ENCODE measurements at regions not wholly inside any gene's neighbourhood (a gene's known extent, or its start where the extent isn't known, plus 50 kb on each side); places are given as distances from the start of the nearest gene placed in this dataset.
"Not testable (repeated sequence)": the region's sequence is repeated elsewhere in the genome, so short reads cannot be mapped to it uniquely, and the experiment has no call there.

DNA sequence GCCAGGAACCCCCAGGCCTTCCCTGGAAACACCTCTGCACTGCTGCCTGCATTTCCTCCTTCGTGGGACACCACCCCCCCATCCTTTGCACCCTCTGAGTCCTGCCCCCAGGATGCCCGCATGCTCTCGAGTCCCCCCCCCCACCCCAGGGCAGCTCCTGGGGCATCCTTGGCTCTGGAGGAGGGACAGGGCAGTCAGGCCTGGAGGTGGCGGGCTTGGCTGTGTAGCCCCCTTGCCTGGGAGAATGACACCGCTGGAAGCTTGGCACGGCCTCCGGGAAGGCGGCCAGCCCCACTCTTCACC, 98.9 kb upstream of the GSE1 start:
- DNase-seq (ENCODE audit: low read depth in 2 of 2), result no peak

DNA sequence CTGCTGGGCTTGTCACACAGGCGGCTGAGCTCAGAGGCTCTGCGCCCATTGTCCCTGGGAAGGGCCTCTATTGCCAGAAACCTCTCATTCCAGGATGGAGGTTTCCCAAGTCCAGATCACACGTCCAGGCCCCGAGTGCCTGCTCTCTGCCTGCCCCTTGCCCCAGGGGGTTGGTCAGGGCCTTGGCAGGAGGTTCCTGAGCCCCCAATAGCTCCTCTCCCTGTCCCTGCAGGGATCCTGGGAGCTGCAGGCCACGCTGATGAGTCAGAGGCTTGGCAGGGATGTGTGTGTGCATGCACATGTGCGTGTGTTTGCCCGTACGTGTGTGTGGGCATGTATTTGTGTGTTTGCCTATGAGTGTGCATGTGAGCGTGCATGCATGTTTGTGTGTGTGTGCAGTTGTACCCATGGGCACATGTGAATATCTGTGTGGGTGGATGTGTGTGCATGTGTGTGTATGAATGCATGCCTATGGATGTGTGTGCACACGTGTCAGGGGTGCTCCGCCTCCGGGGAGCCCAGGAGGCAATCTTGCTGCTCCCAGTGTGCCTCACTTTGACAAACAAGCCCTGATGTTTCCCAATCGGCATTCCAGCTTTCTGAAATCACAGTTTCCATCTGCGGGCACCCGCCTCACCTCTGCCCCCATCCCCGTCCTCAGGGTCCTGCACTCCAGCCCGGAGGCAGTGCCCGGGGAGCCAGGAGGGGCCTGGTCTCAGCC, 98.4 kb upstream of the GSE1 start:
- peak; percentile 78 to 81 for DNase-seq (ENCODE audit: low read depth in 2 of 2)

DNA sequence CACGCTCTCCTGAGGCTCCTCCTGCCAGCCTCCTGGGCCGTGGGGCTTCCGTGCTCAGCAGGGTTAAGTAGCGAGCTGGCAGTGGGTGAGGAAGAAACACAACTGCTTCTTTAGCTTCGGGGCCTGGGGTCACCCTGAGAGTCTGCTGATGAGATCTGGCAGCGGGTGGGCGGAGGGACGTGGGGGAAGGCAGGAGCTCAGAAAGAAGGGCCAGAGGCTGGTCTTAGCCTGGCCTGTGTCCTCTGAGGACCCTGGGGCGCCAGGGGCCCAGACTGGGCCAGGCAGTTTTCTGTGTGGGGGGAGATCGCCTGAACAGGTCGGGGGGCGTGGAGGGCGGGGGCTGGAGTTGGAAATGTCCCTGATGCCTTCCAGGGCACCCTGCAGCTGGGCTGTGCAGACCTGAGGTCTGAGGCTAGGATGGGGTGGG, 97.8 kb upstream of the GSE1 start:
- no peak for DNase-seq (ENCODE audit: low read depth in 2 of 2)

DNA sequence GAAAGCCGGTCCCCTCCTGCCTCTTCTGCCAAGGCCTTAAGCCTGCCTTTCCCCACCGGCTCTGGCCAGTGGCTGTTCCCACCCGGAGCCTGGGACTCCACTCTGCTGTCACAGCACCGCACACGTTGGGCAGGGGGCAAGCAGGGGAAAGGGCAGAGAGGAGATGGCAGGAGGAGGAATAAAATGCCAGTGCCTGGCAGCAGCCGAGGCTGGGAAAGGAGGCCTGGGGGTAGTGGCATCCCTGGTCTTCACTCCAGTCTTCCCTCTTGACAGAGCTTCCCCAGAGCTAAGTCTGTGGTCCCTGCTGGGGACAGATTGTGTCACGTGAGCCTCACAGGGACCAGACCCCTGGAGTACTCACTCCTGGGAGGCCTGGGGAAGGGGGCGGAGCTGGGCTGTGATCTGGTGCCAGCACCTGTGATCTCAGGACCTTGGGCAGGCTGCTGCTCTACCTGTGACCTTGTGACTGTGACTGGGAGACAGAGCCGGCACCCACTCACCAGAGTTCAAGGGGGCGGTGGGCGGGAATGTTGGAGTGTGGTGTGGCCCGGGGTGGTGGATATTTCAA, 97.2 kb upstream of the GSE1 start:
- DNase-seq (ENCODE audit: low read depth in 2 of 2), result no peak

DNA sequence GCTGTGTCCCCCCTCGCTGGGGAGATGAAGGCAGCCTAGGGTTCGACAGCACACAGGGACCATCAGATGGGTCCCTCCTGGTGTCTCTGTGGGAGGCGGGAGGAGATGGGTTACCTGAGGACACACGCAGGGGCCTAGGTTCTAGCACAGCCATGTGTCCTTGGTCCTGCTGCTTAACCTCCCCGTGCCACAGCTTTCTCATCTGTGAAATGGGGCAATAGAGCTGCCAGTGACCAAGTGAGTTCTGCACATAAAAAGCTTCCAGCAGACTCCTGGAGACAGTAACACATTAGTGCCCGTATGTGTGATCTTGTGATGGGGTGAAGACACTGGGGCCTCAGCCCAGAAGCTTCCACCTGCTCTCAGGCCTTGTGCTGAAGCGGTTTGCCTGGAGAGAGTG, 96.0 kb upstream of the GSE1 start:
- no peak for DNase-seq (ENCODE audit: low read depth in 2 of 2)

DNA sequence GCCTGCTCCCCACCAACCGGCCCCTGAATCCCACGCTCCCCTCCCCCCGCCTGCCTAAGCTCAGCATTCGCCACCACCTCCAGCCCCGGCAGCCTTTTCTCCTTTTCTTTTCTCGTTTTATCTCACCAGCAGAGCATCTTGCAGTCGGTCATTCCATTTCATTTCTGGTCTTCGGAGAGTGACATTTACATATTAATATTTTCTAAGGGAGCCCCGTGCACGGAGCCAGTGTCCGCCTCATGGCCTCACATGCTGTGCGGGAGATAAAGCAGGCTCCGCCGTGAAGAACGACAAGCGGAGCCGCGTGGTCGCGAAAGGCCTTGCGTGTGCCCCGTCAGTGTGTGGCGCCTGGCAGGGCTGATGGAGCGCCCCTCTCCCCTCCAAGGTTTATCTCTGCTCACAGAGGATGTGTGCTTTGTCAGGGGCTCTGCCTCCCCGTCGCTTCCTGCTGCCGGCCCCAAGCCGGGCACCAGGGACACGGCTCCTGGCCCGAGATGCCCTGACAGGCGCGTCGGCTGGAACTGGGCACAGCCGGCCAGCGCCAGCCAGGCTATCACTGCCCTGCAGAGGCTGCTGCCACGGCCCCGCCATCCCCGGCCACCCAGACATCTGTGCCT, 95.5 kb upstream of the GSE1 start:
- no peak for DNase-seq (ENCODE audit: low read depth in 2 of 2)

DNA sequence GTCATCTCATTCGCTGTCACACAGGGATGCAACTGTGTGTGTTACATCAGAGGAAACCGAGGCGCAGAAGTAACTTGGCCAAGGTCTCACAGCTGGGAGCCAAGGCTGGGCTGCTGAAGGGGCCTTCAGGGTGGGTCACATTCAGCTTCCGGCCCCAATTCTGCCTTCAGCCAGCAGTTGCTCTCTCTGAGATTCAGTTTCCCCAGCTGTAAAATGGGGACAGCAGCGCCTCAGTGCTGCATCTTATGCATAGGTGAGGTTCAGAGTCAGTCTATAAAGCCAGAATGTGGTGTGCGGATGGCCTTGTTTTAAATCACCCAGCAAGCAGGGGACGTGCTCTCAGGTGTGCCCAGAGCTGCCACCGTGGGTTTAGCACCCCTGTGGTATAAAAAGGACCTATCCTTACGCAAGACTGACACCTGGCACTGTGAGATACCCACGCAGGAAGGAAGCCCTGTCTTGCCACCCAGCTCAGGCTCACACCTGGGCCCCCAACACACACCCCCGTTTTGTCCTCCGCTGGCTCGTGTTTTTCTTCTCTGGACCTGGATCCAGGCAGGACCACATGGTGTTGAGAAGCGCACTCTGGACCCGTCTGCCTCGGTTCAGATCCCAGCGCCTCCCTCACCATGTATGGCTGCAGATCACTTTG, 94.6 kb upstream of the GSE1 start:
- no peak for DNase-seq (ENCODE audit: low read depth in 2 of 2)

DNA sequence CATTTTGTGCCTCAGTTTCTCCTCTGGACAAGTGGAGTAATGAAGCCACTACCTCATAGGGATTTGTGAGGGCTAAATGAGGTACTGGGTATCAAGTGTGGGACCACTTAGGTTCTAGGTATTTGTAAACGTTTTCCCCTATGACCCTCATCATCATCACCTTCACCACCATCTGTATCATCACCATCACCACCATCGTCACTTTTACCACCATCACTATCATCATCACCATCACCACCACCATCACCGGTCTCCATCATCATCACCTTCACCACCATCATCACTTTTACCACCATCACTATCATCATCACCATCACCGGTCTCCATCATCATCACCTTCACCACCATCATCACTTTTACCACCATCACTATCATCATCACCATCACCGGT, 94.1 kb upstream of the GSE1 start:
- DNase-seq (ENCODE audit: low read depth in 2 of 2), result not testable (repeated sequence)

DNA sequence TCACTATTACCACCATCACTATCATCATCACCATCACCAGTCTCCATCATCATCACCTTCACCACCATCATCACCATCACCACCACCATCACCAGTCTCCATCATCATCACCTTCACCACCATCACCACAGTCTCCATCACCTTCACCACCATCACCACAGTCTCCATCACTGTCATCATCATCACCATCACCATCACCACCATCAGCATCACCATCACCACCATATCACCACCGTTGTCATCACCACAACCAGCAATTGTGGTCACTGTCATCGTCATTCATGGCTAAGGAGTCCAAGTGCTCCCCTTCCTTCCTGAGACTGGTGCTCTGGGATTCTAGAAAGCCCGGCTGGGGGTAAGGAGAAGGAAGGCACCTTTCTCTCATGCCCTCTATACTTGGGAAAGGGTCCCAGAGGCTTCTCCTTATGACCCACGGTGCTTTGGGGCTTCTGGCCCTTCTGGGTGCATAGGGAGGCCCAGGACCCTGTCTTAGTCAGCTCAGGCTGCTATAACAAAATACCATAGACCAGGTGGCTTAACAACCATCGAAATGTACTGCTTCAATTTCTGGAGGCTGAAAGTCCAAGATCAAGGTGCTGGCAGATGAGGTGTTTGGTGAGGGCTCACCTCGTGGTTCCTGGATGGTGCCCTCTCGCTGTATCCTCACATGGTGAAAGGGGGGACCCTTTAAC, 93.4 kb upstream of the GSE1 start:
- no peak for DNase-seq (ENCODE audit: low read depth in 2 of 2)

DNA sequence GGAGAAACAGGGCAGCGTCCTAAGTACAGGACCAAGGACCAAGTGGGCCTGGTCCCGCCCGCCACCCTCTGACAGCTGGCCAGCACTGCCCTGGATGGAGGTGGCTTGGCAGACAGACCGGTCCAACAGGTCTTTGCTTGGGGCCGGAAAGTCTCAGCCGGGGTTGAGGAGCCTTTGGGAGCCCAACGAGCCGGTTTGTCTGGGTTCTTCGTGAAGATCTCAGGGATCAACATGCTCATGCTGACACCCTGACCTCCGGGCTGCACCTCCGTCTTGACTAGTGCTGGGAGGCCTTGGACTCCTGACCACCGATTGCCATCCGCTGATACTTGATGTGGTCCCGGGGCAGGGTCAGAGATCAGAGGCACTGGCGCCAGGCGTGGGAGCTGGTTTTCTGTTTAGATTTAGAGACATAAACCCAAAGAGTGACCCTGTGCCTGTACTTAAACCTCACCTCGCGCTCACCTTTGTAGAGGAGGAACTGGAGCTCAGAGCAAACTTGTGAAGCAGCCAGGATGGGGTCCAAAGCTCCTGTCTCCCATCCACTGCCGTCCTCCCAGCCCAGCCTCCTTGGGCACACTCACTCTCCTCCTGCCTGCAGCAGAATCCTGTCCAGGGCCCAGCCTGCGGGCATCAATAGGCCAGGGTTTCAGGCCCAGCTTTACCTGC, 92.1 kb upstream of the GSE1 start:
- no peak for DNase-seq (ENCODE audit: low read depth in 2 of 2)

DNA sequence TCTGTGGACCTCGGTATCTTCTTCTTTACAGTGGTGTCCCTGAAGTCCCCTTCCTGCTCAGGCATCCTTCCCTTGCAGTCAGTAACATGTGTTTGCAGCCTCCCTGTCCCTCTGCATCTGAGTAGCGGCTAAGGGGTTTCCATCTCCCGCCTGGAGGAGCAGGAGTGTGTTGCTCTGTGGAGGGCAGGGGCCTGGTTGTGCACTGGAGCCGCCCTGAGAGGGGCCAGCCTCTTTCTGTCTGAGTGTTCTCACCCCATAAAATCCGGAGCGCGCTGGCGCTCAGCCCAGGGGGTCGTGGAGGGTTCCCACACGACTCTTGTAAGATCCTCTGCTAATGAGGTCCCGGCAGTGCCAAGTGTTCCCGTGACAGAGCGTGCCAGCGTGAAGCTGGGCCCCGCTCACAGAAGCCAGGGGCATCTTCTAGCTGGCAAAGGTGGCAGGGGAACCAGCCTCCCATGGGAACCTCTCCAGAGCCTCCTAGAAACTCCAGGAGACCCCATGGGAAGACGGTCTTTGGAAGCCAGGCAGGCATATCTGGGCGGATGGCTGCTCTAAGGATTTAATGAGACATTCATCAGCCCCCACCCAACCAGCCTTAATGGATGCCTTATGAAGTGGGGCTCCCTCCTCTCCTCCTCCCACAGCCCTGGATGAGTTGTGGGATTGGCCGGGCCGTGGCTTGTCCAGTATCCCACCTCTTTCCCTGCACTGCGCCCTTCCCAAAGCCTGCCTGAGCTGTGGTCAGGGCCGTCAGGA, 91.4 kb upstream of the GSE1 start:
- DNase-seq (ENCODE audit: low read depth in 2 of 2), result no peak

DNA sequence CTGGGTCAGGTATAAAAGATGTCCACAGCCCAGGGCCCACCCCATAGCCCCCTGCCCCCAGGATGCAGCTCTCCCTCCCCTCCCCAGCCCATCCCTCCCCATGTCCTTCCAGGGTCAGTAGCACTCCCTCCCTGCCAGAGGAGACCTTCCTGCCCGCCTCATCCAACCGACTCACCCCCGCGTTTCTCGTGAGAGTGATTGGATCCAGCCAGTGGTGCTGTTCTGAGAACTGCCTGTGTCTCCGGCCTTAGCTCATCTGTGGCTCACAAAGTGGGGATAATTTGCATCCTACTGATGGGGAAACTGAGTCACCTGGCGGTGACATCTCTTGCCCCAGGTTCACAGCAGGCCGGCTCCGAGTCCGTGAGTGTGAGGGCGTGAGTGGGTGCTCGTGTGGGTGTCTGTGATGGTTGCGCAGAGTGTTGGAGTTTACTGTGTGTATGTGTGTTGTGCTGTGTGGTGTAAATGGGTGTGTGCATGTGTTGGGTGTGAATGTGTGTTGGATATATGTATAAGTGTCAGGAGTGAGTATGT, 90.7 kb upstream of the GSE1 start:
- DNase-seq (ENCODE audit: low read depth in 2 of 2), result no peak

DNA sequence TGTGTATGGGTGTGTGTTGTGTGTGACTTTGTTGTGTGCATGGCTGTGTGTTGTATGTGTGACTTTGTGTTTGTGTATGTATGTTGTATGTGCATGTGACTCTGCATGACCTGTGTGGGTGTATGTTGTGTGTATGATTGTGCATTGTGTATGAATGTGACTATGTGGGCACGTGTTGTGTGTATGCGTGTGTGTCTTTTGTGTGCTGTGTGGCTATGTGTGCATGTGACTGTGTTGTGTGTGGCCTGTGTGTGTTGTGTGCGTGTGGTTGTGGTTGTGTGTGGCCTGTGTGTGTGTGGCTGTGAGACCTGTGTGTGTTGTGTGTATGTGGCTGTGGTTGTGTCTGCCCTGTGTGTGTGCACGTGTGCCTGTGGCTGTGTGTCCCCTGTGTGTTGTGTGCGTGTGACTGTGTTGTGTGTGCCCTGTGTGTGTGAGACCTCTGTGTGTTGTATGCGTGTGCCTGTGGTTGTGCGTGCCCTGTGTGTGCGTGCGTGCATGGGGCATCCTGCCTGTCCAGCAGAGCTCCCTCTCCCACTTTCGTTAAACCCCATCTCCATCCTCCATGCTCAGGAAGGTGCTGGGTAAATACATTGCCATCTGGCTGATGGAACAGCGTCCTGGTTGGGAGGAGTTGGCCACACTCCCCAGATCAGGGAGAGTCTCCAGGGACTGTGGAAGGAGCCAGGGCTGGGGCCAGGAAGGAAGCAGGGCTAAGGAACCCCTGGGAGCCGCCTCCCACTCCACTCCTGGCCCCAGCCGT, 90.1 kb upstream of the GSE1 start:
- DNase-seq (ENCODE audit: low read depth in 2 of 2), result peak in 1 of 2 experiments; percentile 31

DNA sequence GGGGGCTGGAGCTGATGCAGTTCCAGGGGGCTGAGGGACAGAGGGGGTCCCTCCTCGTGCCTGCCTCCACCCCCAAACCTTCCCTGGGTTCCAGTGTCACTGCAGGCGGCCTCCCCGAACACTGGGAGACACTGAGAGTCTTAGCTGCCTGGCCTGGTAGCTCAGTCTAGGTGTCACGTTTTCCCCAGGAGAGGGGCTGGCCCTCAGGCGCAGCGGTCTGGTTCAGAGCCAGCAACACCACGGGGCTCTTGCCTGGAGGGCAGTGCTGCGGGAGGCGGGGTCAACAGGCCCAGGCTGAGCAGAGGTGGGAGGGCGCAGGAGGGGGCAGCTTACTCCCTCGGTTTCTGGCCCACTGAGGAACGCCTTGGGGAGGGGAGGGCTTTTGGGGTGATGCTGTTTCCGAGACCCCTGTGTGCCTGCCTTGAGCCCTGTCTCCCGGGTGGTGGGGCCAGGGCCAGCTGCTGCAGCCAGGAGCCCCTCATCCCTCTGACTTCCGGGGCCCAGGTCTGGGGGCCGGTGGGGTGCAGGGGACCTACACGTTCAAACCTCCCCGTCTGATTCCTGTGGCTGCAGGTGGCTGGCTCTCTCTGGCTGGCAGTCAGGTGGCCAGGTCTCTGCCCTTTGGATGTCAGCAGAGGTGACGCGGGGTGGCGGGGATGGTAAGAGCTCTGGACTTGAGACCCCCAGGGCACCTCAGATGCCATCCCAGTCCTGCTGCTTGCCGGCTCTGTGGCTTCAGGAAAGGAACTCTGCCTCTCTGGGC, 89.3 kb upstream of the GSE1 start:
- DNase-seq (ENCODE audit: low read depth in 2 of 2), result no peak

DNA sequence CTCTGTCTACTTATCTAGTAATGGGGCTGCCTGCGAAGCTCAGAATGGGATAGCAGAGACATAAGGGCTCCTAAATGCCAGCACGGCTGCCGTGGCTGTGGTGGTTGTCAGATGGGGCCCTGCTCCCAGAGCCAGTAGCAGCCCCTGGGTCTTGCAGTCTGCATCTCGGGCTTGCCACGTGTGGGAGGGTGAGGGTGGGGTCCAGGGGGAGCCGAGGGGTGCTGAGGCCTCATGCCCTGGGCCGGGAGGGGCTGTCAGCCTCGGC, 88.8 kb upstream of the GSE1 start:
- no peak for DNase-seq (ENCODE audit: low read depth in 2 of 2)

DNA sequence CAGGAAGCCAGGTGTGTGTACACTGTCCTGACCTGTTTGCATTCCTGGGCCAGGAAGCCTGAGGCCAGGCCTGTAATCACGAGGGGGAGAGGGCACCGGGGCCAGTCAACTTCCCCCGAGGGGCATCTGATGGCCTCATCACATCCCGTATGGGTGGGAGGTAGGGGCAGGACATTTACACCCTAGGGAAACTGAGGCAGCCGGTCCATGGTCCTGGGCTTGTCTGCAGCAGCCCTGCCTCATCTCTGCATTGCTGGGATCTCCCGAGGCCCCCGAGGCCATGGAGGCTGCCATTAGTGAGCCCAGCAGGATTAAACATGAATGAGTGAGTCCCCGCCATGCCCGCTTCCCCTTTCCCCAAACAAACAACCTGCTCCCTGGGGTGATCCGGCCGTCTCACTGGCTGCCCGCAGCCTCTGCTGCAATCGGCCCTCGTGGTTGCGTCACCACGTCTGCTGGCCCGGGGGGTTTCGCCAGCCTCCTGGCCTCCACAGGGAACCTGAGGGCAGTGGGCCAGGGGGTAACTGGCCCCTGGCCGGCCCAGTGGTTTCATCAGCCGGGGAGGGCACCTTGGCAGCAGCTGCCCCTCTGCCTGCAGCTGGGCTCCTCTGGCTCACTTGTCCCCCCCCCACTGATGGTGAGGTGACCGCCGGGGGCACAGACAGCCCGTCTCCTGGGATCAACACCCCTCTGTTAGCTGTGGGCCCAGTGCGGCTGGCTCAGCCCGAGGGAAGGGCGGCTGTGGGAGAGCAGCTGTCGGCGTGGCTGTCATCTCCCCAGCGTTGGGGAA, 88.3 kb upstream of the GSE1 start:
- DNase-seq (ENCODE audit: low read depth in 2 of 2), result no peak

DNA sequence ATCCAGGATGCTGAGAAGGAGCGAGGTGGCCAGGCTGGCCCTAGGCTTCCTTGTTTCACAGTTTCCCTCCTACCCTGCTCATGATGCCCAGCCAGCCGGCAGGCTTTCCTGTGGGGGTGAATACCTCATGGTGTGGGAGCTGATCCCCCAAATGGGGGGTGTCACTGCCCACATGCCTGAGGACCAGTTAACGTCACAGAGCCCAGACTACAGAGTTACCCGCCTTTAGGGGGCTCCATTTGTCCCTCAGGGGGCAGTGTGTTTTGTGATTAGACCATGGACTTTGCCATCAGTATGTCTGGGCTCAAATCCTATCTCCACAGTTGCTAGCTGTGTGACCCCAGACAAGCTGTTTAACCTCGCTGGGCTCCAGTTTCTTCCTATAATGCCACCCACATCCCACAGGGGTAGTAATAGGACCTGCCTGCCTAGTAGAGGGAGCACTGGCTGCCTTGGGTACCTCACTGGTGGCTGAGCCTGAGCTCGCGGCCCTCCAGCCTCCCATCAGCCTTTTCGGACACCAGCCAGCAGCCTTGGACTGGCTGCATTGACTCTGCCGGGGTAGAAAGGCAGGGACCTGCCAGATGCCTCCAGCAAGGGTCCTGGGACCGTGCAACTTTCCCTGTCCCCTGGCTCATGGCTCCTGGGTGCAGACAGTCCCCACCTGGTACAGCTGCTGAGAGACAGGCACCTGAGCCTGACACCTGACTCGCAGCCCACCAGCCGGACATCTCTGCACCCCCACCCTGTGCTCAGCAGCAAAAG, 87.5 kb upstream of the GSE1 start:
- DNase-seq (ENCODE audit: low read depth in 2 of 2), result no peak

Measured in fibroblast of skin of left biceps (primary cell).